ENCODE measurements at regions not wholly inside any gene's neighbourhood (a gene's known extent, or its start where the extent isn't known, plus 50 kb on each side); places are given as distances from the start of the nearest gene placed in this dataset.

DNA sequence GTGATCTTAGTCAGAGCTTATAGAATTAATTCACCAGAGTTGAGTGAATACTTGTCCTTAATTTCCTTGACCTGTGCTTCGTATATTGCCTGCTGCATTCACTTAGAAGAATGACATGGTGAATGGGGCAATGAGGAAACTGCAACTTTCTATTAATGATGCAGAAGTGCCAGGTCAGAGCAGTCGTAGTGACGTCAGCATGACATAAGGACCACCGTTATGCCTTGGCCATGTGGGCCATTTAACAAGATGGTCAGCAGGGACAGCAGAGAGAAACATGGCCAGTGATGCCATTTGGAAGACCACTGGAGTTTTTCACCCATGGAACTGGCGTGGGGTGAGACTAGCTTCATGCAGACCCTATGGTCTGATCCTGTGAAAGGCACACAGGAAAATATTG is 1469.4 kb upstream of the TMEM132C start:
- Mint-ChIP-seq H3K9me3 (ENCODE audit: low read depth) (no peaks in the 10 kb centered on the region), H3K36me3 (no peaks in the 10 kb centered on the region), H3K27me3 (peaks cover 2% of the 10 kb centered on the region), H3K4me1 (no peaks in the 10 kb centered on the region), H3K27ac (no peak overlapping the region), H3K4me3 (no peak overlapping the region)
- CTCF ChIA-PET: no interaction called here
- ATAC-seq (no peak), DNase-seq (no peak)

DNA sequence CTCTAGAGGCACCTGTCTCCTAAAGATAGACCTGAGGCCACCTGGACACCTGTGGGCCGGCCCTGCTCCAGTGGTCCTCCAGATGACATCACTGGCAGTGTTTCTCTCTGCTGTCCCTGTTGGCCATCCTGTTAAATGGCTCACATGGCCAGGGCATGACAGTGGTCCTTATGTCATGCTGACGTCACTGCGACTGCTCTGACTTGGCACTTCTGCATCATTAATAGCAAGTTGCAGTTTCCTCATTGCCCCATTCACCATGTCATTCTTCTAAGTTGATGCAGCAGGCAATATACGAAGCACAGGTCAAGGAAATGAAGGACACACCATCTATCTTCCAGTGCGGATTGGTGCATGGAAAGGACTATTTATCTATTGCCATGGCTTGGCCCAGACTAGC is 1468.5 kb upstream of the TMEM132C start:
- DNase-seq (no peak), ATAC-seq (no peak)
- Mint-ChIP-seq H3K9me3 (ENCODE audit: low read depth) (no peaks in the 10 kb centered on the region), H3K4me1 (no peaks in the 10 kb centered on the region), H3K36me3 (no peaks in the 10 kb centered on the region), H3K27me3 (peaks cover 2% of the 10 kb centered on the region), H3K27ac (no peak overlapping the region), H3K4me3 (no peak overlapping the region)
- CTCF ChIA-PET: no interaction called here

DNA sequence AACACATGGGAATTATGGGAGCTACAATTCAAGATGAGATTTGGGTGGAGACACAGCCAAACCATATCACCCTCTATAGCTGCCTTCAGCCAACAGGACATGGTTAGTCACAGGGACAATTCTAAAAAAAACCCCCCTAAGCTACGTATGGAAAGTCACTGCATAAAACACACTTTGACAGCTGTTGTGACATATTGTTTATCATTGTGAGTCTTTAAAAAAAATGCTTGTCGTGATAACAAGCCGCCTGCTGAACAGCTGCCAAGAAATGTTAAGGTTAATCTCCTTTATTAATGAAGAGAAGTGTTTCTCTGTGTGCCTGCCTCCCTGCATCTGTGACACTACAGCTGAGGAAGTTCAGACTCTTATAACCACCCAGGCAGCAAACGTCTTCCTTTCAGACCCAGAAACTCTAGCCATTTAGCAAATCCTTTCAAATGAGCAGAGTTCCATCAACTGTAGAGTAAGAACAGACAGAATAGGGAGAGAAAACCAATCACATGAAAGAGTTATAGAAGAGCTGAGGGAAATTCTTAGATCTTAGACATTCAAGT is 1459.6 kb upstream of the TMEM132C start:
- ATAC-seq: no peak
- Mint-ChIP-seq H3K27me3 (no peaks in the 10 kb centered on the region), H3K36me3 (no peaks in the 10 kb centered on the region), H3K4me3 (no peak overlapping the region), H3K9me3 (ENCODE audit: low read depth) (peaks cover 3% of the 10 kb centered on the region), H3K4me1 (no peaks in the 10 kb centered on the region), H3K27ac (no peak overlapping the region)
- CTCF ChIA-PET: no interaction called here
- no peak for DNase-seq

DNA sequence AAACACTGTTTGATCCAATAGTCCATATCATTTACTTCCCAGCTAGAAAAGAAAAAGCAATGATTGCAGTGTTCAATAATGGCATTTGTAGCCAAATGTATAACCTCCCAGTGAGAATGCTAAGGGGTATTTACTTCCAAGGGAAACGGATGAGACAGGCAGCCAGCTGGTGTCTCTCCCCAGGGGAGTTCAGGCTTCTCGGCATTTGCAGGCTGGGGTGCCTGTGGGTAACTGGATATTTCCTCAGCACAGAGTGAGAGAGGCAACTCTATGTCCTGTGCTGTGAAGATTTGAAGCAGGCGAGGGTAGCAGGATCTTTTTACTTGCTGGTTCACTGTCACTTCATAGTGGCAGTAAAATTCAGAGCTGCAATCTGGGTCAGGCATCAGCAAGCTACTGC is 1455.6 kb upstream of the TMEM132C start:
- Mint-ChIP-seq H3K4me3 (no peak overlapping the region), H3K9me3 (ENCODE audit: low read depth) (peaks cover 3% of the 10 kb centered on the region), H3K4me1 (no peaks in the 10 kb centered on the region), H3K27ac (no peak overlapping the region), H3K36me3 (no peaks in the 10 kb centered on the region), H3K27me3 (no peaks in the 10 kb centered on the region)
- DNase-seq (no peak), ATAC-seq (no peak)
- CTCF ChIA-PET: no interaction called here

DNA sequence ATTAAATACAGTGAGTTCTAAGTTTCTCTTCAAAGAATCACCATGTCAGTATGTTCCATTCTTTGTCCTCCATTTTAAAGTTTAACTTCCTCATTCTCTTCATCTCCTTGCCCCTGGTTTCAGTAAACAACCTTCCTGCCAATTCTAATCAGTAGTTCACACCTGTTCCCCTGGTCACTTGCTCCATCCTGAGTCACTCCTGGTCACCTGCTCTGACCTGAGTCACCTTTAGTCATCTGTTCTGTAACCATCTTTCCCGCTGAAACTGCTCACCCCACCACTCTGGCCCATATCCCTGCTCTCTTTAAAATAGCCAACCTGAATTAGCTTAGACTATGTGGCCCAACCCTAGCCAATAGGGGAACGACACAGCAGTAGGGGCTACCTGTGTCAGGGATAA is 1447.4 kb upstream of the TMEM132C start:
- H3K4me1 Mint-ChIP-seq: no peaks in the 10 kb centered on the region
- H3K27ac Mint-ChIP-seq: no peak overlapping the region
- DNase-seq (no peak), ATAC-seq (no peak)
- no peaks in the 10 kb centered on the region for H3K36me3 Mint-ChIP-seq
- CTCF ChIA-PET: no interaction called here
- peaks cover 11% of the 10 kb centered on the region for H3K9me3 Mint-ChIP-seq (ENCODE audit: low read depth)
- H3K4me3 Mint-ChIP-seq: no peak overlapping the region
- no peaks in the 10 kb centered on the region for H3K27me3 Mint-ChIP-seq

DNA sequence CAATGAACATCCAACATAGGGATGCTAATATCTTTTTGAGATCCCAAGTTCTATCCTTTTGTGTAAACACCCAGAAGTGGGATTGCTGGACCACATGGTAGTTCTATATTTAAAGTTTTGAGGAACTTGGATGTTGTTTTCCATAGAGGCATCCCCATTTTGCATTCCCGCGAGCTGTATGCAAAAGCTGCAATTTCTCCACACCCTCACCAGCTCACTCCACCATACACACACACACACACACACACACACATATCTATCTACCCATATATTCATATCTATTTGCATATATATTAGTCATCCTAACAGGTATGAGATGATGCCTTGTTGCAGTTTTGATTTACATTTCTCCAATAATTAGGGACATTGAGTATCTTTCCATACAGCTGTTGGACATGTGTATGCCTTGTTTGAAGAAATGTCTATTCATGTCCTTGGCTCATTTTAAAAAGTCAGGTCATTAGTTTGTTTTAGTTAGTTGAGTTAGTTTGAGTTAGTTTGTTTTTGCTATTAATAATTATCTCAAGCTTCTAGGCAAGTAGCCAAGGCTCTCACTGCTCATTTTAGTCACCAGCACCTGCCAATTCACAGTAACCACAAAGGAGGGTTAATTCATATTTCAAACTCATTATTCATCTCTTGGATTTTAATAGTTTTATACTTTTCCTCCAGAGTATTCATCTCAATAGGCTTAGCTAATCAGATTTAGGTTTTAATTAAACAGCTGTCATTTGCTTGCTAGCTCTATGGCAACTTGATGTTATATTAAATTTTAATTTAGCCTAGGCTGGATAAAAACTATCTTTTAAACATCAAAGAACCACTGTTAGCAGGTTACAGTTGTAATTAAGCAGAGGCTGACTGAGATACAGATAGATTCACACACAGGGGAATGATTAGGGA is 1435.9 kb upstream of the TMEM132C start:
- Mint-ChIP-seq H3K27me3 (peaks cover 3% of the 10 kb centered on the region), H3K36me3 (no peaks in the 10 kb centered on the region), H3K4me3 (no peak overlapping the region), H3K4me1 (no peaks in the 10 kb centered on the region), H3K9me3 (ENCODE audit: low read depth) (peaks cover 5% of the 10 kb centered on the region), H3K27ac (no peak overlapping the region)
- CTCF ChIA-PET: no interaction called here
- DNase-seq: no peak
- no peak for ATAC-seq

DNA sequence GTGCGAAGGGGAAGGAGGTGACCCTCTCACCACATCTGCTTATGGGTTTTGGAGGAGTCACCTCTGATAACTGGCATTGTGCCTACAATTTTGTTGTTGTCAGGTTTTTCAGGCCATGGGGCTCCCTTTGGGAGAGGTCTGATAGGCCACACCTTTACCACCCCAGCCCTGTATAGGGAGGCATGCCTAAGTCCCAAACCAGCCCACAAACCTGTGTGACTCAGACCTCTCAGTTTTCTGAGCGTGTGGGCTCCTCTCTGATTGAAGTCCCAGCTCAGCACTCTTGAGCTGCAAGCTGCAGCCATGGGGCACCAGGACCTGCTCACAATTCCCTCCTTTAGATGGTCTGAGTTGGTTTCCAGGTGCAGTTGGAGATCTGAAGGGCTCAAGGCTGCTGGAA is 1429.3 kb upstream of the TMEM132C start:
- no peak for ATAC-seq
- Mint-ChIP-seq H3K4me1 (no peaks in the 10 kb centered on the region), H3K4me3 (no peak overlapping the region)

DNA sequence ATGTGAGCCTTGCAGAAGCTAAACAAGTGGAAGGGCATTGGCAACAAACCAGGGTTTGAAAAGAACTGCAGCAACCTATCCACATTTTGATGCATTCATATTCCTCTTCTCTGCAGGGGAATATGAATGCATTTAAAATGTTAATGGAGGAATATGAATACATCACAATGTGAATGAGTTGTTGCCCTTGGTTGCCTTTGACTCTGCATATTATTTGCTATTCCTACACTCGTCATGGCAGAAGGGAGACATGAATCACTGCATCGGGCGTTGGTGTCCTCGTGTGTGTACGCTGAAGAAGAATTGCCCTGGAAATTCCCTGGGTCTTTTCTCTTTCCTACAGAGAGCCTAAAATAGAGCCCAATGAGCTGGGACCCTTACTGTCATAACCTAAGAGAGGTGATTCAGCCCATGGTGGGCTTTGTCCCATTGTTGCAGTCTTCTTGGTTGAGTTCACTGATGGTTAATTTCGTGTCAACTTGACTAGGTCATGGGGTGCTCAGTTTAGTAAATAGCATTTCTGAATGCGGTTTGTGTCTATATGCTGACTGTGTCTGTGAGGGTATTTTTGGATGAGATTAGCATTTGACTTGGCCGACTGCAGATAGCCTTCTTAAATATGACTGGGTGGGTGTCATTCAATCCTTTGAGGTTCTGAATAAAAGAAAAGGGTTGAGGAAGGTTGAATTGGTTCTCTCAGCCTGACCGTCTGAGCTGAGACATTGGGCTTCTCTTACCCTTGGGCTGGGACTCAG is 1422.9 kb upstream of the TMEM132C start:
- no peaks in the 10 kb centered on the region for H3K36me3 Mint-ChIP-seq
- no peak for DNase-seq
- H3K27me3 Mint-ChIP-seq: no peaks in the 10 kb centered on the region
- H3K4me3 Mint-ChIP-seq: no peak overlapping the region
- H3K9me3 Mint-ChIP-seq (ENCODE audit: low read depth): no peaks in the 10 kb centered on the region
- H3K27ac Mint-ChIP-seq: no peak overlapping the region
- H3K4me1 Mint-ChIP-seq: no peaks in the 10 kb centered on the region
- CTCF ChIA-PET: no interaction called here
- ATAC-seq: no peak

More for the DNA sequence above, 1429.3 kb upstream of the TMEM132C start:
- no peak overlapping the region for H3K27ac Mint-ChIP-seq
- DNase-seq: no peak
- peaks cover 3% of the 10 kb centered on the region for H3K36me3 Mint-ChIP-seq
- H3K9me3 Mint-ChIP-seq (ENCODE audit: low read depth): peaks cover 12% of the 10 kb centered on the region
- CTCF ChIA-PET: no interaction called here
- H3K27me3 Mint-ChIP-seq: no peaks in the 10 kb centered on the region

DNA sequence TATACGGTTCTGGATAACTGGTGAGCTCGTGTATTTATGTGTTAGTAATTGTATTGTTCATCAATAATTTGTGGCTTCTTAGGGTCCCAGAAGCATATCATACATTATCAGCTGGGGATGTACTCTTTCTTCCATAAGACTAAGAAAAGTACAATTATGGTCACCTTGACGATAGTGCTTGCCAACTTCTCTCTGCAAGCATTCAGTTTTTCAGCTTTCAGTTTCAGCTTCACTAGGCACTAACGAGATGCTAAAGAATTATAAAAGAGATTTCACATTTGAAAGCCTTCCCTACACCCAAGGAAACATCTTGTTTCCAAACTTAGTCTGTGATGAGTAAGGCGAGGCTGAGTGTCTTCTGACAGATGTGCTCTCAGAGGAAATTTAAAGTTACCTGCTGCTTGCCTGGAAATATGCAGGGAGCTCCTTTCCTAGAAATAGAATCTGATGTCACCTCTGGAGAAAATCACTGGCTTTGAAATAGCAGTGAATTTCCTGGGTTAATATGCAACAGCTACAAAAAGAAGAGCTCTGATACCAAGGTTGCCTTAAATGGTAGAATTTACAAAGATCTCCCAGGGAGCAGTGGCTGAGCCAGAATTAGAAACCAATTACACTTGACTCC is 1419.9 kb upstream of the TMEM132C start:
- H3K4me3 Mint-ChIP-seq: no peak overlapping the region
- CTCF ChIA-PET: interaction anchor here (0.8 kb wide), 1 partner anchor 27 kb away, joined by 3 read pairs; no protein-coding TSS in a partner anchor
- no peak for ATAC-seq
- no peak for DNase-seq
- no peak overlapping the region for H3K27ac Mint-ChIP-seq
- no peaks in the 10 kb centered on the region for H3K36me3 Mint-ChIP-seq
- H3K9me3 Mint-ChIP-seq (ENCODE audit: low read depth): no peaks in the 10 kb centered on the region
- no peaks in the 10 kb centered on the region for H3K4me1 Mint-ChIP-seq
- no peaks in the 10 kb centered on the region for H3K27me3 Mint-ChIP-seq

DNA sequence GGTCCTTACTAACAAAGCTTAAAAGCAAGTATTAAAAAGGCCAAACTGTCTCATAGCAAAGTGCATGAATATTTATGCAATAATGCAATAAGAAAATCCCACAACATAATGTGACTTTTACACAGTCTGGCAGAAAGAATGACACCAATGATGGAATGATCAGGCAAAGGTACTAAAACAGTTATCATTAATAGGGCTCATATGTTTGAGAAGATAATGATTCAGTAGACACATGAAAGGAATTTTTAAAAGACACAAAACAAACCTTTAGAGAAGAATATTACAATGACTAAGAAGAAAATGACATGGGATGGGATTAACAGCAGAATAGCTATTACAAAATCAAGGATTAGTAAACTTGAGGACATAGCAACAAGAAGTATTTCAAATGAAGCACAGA is 1411.2 kb upstream of the TMEM132C start:
- DNase-seq (no peak), ATAC-seq (no peak)
- Mint-ChIP-seq H3K36me3 (no peaks in the 10 kb centered on the region), H3K4me3 (no peak overlapping the region), H3K4me1 (no peaks in the 10 kb centered on the region), H3K9me3 (ENCODE audit: low read depth) (no peaks in the 10 kb centered on the region), H3K27me3 (no peaks in the 10 kb centered on the region), H3K27ac (no peak overlapping the region)
- CTCF ChIA-PET: no interaction called here

DNA sequence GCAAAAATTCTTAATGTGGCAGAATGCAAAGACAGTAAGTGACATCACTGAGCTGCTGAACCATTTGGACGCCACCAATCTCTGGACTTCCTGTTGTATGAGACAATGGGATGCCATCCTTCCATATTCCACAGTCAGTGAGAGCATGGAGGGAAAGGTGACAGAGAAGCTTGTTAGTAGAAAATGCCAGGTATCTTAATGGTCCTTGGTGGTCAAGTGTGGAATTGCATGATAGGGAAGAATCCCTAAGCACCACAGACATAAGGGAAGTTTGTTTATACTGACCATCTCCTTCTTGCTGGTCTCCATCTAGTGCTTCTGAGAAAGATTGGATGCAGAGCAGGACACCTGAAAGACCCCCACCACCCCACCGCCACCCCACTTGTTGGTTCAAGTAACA is 1410.0 kb upstream of the TMEM132C start:
- no peak for ATAC-seq
- Mint-ChIP-seq H3K27ac (no peak overlapping the region), H3K9me3 (ENCODE audit: low read depth) (no peaks in the 10 kb centered on the region), H3K27me3 (no peaks in the 10 kb centered on the region), H3K36me3 (no peaks in the 10 kb centered on the region), H3K4me3 (no peak overlapping the region), H3K4me1 (no peaks in the 10 kb centered on the region)
- CTCF ChIA-PET: no interaction called here
- no peak for DNase-seq

DNA sequence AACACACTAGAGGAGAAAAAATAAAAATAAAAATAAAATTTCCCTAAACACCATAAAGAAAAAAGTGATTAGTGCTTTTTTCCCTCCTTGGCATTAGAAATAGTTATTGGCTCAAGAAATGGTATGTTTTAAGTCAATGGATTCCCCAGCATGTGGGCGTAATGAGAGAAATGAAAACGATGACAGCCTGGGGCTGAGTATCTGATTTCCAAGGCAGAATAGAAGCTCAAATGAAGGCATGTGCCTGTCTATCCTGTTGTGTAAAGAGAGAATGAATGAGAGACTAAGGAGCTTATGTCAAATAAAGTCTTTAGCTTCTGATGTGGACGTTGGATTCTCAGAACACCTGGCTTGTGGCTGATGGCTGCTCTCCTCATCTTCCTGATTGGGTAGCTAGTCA is 1408.4 kb upstream of the TMEM132C start:
- no peak overlapping the region for H3K27ac Mint-ChIP-seq
- DNase-seq: no peak
- CTCF ChIA-PET: no interaction called here

DNA sequence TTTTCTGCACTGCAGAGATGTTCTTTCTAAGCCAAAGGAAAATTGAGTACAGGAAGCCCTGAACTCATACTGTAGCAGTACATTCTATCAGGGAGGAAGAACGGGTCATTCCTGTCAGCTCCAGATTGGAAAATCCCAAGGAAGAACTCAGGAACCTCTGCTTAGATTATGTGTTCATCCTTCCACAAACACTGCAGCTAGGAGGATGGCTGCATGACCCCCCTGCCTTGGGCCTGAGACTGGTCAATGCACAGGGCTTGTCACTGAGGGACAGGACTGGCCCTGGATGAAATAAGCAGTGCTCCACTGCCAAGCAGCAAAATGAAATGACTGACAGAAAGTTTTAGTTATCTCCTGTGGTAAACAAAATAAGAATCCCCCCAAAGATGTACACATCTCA is 1406.8 kb upstream of the TMEM132C start:
- no peak overlapping the region for H3K4me3 Mint-ChIP-seq
- ATAC-seq (no peak), DNase-seq (no peak)
- H3K27me3 Mint-ChIP-seq: no peaks in the 10 kb centered on the region
- no peaks in the 10 kb centered on the region for H3K36me3 Mint-ChIP-seq
- no peaks in the 10 kb centered on the region for H3K9me3 Mint-ChIP-seq (ENCODE audit: low read depth)
- H3K27ac Mint-ChIP-seq: no peak overlapping the region
- H3K4me1 Mint-ChIP-seq: no peaks in the 10 kb centered on the region
- CTCF ChIA-PET: no interaction called here

More for the DNA sequence above, 1408.4 kb upstream of the TMEM132C start:
- no peak for ATAC-seq
- Mint-ChIP-seq H3K27me3 (no peaks in the 10 kb centered on the region), H3K36me3 (no peaks in the 10 kb centered on the region), H3K9me3 (ENCODE audit: low read depth) (no peaks in the 10 kb centered on the region), H3K4me1 (no peaks in the 10 kb centered on the region), H3K4me3 (no peak overlapping the region)

Measured in activated CD8-positive, alpha-beta memory T cell treated with anti-CD3 and anti-CD28 coated beads, Interleukin-2, amount 10 ng/mL, durations not matched to agents 7 days and 5 days (primary cell).